ENCODE measurements at regions not wholly inside any gene's neighbourhood (a gene's known extent, or its start where the extent isn't known, plus 50 kb on each side); places are given as distances from the start of the nearest gene placed in this dataset.
"Not testable (repeated sequence)": the region's sequence is repeated elsewhere in the genome, so short reads cannot be mapped to it uniquely, and the experiment has no call there.

DNA sequence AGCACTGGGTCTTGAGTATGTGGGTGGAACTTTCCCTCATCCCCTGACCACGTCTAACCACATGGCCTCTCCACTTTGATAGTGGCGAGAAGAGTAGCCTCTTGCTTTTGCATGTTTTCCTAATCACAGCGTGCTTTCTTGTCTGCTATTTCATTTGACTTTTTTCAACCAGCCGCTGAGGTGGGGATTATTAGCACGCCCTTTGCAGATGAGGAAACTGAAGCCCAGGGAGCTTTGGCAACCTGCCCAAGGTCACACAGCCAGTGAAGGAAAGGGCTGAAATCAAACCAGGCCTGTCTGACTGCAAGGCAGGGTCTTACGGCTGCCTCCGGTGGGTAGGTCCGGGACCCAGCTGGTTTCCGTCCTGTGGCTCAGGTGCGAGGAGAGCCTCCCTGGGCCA, 106.5 kb upstream of the MSX2 start:
- Histone ChIP-seq H3K36me3 (replicated peaks) (no peaks in the 10 kb centered on the region), H3K4me3 (no peak overlapping the region), H3K9me3 (no peaks in the 10 kb centered on the region), H3K27me3 (ENCODE audit: low read depth) (no peaks in the 10 kb centered on the region), H3K4me1 (peaks cover 10% of the 10 kb centered on the region)
- in situ Hi-C loops (cut with MboI; ENCODE audit: low sequenced_read_pairs): no loop called here
- DNase-seq (ENCODE audit: low spot score in 2 of 2): peak; percentile 30 to 75

DNA sequence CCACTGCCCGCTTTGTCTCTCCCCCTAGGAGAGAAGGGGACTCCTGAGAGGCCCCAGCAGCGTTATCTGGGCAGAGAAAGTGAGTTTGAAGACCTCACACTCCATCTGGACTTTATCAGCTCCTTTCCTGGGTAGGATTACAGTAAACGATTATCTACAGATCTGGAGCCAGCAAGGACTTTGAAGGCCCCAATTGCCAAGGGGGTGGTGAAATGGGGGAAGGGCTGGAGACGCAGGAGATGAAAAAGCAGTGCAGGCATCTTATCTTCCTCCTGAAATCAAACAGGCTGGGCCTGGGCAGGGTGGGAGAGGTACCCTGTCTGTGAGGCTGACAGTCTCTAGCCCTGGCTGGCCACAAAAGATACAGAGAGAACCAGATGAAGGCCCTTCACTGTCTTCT, 105.8 kb upstream of the MSX2 start:
- no peak for DNase-seq (ENCODE audit: low spot score in 2 of 2)
- peaks cover 16% of the 10 kb centered on the region for H3K4me1 ChIP-seq
- no peaks in the 10 kb centered on the region for H3K9me3 ChIP-seq
- H3K4me3 ChIP-seq: no peak overlapping the region
- no peaks in the 10 kb centered on the region for H3K27me3 ChIP-seq (ENCODE audit: low read depth)
- H3K36me3 ChIP-seq (replicated peaks): no peaks in the 10 kb centered on the region
- in situ Hi-C loops (cut with MboI; ENCODE audit: low sequenced_read_pairs): no loop called here

DNA sequence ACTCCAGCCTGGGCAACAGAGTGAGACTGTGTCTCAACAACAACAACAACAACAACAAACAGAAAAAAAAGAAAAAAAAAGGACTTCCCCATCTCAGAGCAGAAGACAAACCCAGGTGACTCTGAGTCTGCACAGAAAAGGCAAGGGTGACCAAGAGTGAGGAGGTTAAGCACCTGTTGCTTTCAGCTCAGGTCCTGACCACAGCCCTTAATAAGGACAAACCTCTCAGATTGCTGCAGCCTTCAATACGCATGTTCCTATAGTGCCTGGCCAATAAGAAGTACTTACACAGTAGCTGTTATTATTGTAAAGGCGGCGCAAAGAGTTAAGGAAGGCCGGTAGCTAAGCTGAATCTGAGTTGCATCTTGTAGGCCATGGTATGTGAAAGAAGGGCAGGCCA, 102.3 kb upstream of the MSX2 start:
- no peaks in the 10 kb centered on the region for H3K9me3 ChIP-seq

DNA sequence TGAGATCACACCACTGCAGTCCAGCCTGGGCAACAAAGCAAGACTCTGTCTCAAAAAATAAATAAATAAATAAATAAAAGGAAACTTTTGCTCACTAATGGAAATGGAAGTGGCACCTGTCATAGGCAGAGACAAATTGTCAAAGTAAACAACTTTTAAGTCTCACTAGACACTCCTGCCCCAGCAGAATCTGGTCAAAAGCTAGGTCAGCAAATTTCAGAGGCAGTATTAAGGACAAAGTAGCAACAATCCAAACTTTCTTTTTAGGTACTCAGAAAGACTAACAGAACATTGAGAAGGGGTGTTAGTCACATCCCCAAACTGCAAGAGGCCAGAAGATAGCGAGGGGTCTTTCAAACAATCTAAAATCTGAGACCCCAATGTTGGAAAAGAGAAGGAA, 101.4 kb upstream of the MSX2 start:
- no peaks in the 10 kb centered on the region for H3K27me3 ChIP-seq (ENCODE audit: low read depth)
- no peak for DNase-seq (ENCODE audit: low spot score in 2 of 2)
- H3K4me1 ChIP-seq: peaks cover 48% of the 10 kb centered on the region
- no peaks in the 10 kb centered on the region for H3K9me3 ChIP-seq
- no peaks in the 10 kb centered on the region for H3K36me3 ChIP-seq (replicated peaks)
- H3K4me3 ChIP-seq: no peak overlapping the region
- in situ Hi-C loops (cut with MboI; ENCODE audit: low sequenced_read_pairs): no loop called here

More for the DNA sequence above, 102.3 kb upstream of the MSX2 start:
- in situ Hi-C loops (cut with MboI; ENCODE audit: low sequenced_read_pairs): no loop called here
- H3K4me3 ChIP-seq: no peak overlapping the region
- no peaks in the 10 kb centered on the region for H3K27me3 ChIP-seq (ENCODE audit: low read depth)
- no peaks in the 10 kb centered on the region for H3K36me3 ChIP-seq (replicated peaks)
- peaks cover 49% of the 10 kb centered on the region for H3K4me1 ChIP-seq
- no peak for DNase-seq (ENCODE audit: low spot score in 2 of 2)

DNA sequence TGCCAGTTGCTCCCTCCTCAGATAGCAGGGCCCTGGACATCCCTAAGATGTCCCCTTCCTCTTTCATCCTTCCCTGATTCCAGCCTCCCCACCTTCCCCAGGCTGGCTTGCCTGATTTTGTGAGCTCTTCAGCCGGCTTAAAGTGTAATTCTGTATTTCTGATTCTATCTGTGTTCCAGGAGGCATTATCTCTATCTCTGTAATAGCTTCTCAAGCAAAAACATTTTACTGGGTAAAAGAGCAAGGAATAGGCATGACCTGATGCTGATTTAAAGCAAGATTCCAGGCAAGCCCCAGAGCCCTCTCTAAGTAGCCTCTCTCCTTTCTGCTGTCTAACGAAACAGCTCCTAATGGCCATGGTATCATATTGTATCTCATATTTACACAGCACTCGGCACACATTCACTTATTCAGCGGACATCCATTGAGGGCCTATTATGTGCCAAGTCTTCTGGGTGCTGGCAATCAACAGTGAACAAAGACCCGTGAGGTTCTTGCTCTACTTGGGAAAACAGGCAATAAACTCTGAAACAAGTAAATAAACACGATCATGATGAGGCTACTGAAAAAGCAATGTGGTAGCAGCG, 100.9 kb upstream of the MSX2 start:
- Histone ChIP-seq H3K4me3 (no peak overlapping the region), H3K27me3 (ENCODE audit: low read depth) (no peaks in the 10 kb centered on the region), H3K36me3 (replicated peaks) (no peaks in the 10 kb centered on the region), H3K4me1 (peaks cover 43% of the 10 kb centered on the region), H3K9me3 (no peaks in the 10 kb centered on the region)
- in situ Hi-C loops (cut with MboI; ENCODE audit: low sequenced_read_pairs): no loop called here
- DNase-seq (ENCODE audit: low spot score in 2 of 2): peak; percentile 32 to 46

DNA sequence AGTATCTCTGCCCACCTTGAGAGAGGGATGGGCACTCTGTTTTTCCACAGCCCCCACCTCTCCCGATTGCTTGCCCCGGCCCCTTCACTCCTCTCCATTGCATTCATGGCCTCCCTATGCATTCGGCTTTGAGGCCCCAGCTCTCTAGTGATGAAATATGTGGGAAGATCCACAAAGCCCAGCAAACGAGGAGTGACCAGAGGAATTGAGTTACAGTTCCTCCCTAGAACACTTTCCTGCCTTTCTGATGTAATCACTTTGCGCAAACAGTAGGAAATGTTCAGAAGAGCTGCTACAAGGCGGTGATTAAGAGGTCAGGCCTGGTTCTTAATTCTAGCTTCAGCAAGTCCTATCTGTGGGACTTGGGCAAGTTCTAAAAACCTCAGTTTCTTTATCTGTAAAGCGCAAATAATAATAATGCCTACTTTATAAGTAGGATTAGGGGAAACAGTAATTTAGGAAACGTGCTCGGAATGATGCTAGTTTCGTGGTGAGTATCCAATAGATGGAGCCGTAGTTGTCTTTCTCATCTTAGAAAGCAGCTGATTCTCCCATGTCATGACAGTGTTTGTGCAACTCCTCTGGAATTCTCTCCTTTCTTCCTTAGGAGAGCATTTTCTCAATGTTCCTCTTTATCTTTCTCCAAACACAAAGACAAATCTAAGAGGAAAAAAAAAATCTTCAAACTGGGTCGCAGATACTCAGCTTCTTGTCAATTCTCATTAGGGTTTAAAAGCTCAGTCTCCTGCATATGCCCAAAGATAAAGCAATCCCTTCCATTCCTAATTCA, 99.5 kb upstream of the MSX2 start:
- no peaks in the 10 kb centered on the region for H3K27me3 ChIP-seq (ENCODE audit: low read depth)
- no peak for DNase-seq (ENCODE audit: low spot score in 2 of 2)
- no peaks in the 10 kb centered on the region for H3K9me3 ChIP-seq
- in situ Hi-C loops (cut with MboI; ENCODE audit: low sequenced_read_pairs): no loop called here
- no peaks in the 10 kb centered on the region for H3K36me3 ChIP-seq (replicated peaks)
- H3K4me3 ChIP-seq: no peak overlapping the region
- peaks cover 43% of the 10 kb centered on the region for H3K4me1 ChIP-seq

DNA sequence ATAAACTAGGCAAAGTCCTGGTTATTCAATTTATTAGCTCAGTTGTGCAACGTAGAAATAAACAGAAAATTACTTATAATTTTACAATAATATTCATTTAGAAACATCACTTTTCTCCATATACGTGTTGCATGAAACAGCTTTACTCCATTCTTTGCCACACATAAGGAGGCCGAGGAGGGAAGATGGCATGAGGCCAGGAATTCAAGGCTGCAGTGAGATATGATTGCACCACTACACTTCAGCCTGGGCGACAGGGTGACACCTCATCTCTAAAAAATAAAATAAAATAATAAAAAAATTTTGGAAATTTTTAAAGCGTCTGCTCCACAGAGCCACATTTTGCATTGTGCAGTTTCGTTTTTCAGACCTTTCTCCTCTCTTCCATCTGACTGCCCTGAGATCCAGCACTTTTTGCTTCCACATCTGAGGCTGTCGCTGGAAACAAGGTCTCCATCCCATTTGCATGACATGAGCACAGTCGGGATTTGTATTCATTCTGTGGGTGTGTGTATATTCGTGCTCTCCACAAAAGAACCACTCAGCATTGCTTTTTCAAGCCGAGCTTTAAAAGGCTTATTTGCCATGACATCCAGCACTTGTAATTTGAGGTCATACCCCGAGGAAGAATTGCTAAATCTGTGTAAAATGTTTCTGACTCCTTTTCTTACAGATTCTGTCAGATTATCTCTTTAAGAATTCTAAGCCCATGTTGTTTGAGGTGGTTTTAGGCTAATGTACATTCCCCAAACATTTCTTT, 98.6 kb upstream of the MSX2 start:
- Histone ChIP-seq H3K4me1 (peaks cover 43% of the 10 kb centered on the region), H3K9me3 (no peaks in the 10 kb centered on the region), H3K4me3 (no peak overlapping the region), H3K36me3 (replicated peaks) (no peaks in the 10 kb centered on the region), H3K27me3 (ENCODE audit: low read depth) (no peaks in the 10 kb centered on the region)
- in situ Hi-C loops (cut with MboI; ENCODE audit: low sequenced_read_pairs): no loop called here
- peak; percentile 82 to 98 for DNase-seq (ENCODE audit: low spot score in 2 of 2)

DNA sequence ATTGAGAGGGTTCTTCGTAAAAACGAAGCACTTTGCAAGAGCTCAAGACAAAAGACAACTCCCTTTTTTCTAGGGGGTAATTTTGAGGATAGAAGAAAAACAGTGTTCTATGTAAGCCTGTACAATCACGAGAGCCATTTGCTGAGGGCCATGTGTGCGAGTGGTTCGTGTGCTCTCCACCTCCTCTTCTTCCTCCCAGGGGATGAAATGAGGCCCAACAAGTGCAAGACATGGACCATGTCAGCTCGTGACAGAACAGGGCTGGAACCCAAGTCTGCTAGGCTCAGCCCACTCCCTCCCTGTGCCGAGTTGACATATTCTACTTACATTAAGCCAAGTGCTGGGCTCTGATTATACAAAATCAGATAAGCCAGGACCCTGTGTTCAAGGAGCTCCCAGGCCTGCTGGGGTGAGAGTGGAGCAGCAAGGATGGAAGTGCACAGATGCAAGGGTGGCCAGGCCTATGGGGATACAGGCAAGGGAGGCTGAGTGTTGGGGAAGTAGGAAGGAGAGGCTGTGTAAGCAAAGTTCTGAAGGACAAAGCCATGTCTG, 97.9 kb upstream of the MSX2 start:
- Histone ChIP-seq H3K4me3 (no peak overlapping the region), H3K9me3 (no peaks in the 10 kb centered on the region), H3K27me3 (ENCODE audit: low read depth) (no peaks in the 10 kb centered on the region), H3K4me1 (peaks cover 43% of the 10 kb centered on the region), H3K36me3 (replicated peaks) (no peaks in the 10 kb centered on the region)
- in situ Hi-C loops (cut with MboI; ENCODE audit: low sequenced_read_pairs): no loop called here
- DNase-seq (ENCODE audit: low spot score in 2 of 2): peak in 1 of 2 experiments; percentile 63

DNA sequence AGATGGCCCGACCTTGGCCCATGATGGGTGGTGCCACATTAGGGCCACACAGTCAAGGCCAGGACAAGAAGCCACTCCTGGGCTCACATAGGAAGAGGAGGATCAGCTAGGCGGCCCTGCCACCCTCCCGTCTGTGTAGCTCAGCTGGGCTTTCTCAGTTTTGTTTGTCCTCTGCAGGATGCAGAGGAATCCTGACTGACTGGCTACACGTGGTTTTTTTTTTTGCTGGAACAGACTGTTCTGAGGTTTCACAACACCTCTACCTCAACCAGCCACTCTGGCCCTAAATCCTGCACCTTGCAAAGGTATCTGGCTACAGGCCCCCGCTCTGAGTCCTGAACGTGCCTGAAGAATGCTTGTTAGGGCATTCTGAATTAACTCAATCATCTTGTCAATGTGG, 88.3 kb upstream of the MSX2 start:
- Histone ChIP-seq H3K4me3 (no peak overlapping the region), H3K9me3 (no peaks in the 10 kb centered on the region), H3K4me1 (no peaks in the 10 kb centered on the region), H3K36me3 (replicated peaks) (no peaks in the 10 kb centered on the region), H3K27me3 (ENCODE audit: low read depth) (no peaks in the 10 kb centered on the region)
- DNase-seq (ENCODE audit: low spot score in 2 of 2): no peak
- in situ Hi-C loops (cut with MboI; ENCODE audit: low sequenced_read_pairs): no loop called here

DNA sequence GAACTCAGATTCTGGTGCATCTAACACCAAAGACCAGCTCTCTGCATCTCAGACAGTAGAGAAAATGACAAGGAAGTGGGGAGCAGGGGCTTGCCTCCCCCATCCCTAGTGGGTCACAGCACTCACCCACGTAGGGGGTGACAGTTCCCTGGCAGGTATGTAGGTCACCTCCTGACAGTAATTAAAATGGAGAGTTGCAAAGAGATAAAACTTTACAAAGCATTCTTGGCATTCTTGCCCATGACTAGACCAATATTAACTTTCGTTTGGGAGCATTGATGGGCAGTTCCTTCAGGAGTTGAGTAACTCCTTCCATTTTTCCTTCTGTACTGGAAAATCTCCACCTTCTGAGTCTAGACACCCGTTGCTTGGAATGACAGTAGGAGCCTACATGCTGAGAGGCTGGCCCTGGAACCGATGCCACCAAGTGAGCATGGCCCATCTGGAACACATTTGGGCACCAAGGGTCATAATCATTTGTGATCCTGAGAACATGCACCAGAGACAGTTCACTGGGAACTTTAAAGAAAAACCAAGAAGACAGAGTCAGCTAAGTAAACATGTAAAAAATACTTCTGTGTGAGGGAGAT, 81.5 kb upstream of the MSX2 start:
- no peaks in the 10 kb centered on the region for H3K36me3 ChIP-seq (replicated peaks)
- H3K4me3 ChIP-seq: no peak overlapping the region
- no peaks in the 10 kb centered on the region for H3K9me3 ChIP-seq
- in situ Hi-C loops (cut with MboI; ENCODE audit: low sequenced_read_pairs): no loop called here
- H3K27me3 ChIP-seq (ENCODE audit: low read depth): no peaks in the 10 kb centered on the region
- DNase-seq (ENCODE audit: low spot score in 2 of 2): no peak
- no peaks in the 10 kb centered on the region for H3K4me1 ChIP-seq

DNA sequence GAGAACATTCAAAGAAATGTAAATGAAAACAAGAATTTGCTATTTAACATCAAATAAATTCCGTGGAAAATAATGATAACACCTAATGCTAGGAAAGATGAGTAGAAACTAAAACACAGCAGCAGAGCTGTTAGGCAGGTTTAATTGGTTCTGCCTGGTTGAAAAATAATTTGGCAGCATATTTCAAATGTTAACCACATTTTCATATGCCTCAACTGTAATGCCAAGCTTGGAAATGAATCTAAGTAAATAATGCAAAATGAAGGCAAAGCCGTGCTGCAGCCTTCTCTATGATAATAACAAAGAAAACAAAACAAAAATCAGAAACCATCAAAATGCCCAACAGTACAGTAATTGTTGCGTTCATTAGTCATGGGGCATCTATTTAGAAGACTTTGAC, 79.9 kb upstream of the MSX2 start:
- Histone ChIP-seq H3K27me3 (ENCODE audit: low read depth) (no peaks in the 10 kb centered on the region), H3K4me3 (no peak overlapping the region), H3K4me1 (no peaks in the 10 kb centered on the region), H3K9me3 (no peaks in the 10 kb centered on the region), H3K36me3 (replicated peaks) (no peaks in the 10 kb centered on the region)
- in situ Hi-C loops (cut with MboI; ENCODE audit: low sequenced_read_pairs): no loop called here
- DNase-seq (ENCODE audit: low spot score in 2 of 2): no peak

DNA sequence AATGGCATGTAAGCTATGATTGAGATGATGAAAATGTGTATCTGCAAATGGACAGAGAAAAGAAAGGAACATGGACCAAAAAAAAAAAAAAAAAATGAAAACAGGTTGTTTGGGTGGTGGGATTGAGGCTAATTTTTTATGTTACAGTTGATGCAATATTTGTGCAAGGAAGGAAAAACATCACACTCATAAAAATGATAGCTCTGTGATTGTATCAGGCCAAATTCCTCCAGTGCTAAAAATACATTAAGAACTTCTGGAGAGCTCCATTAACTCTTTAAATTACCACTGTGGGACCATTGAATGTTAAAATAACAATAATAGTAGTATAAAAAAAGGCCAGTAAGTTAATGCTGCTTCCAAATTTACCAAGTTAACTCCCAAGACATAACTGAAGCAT, 79.5 kb upstream of the MSX2 start:
- H3K4me3 ChIP-seq: no peak overlapping the region
- in situ Hi-C loops (cut with MboI; ENCODE audit: low sequenced_read_pairs): no loop called here
- H3K27me3 ChIP-seq (ENCODE audit: low read depth): no peaks in the 10 kb centered on the region
- H3K36me3 ChIP-seq (replicated peaks): no peaks in the 10 kb centered on the region
- H3K4me1 ChIP-seq: no peaks in the 10 kb centered on the region
- DNase-seq (ENCODE audit: low spot score in 2 of 2): no peak
- no peaks in the 10 kb centered on the region for H3K9me3 ChIP-seq

DNA sequence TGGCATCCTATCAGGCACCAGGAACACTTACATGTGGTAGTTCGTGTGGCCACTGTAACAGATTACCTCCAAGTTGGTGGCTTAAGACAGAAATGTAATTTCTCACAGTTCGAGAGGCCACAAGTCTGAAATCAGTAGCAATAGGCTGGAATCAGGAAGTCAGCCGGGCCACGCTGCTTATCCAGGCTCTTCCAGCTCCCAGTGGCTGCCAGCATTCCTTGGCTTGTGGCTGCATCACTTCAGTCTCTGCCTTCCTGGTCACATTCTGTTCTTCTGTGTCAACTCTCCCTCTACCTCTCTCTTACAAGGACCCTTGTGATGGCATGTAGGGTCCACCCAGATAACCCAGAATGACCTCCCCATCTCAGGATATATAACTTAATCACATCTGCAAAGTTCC, 78.7 kb upstream of the MSX2 start:
- Histone ChIP-seq H3K27me3 (ENCODE audit: low read depth) (no peaks in the 10 kb centered on the region), H3K36me3 (replicated peaks) (no peaks in the 10 kb centered on the region), H3K9me3 (no peaks in the 10 kb centered on the region), H3K4me1 (no peaks in the 10 kb centered on the region), H3K4me3 (no peak overlapping the region)
- in situ Hi-C loops (cut with MboI; ENCODE audit: low sequenced_read_pairs): no loop called here
- no peak for DNase-seq (ENCODE audit: low spot score in 2 of 2)

DNA sequence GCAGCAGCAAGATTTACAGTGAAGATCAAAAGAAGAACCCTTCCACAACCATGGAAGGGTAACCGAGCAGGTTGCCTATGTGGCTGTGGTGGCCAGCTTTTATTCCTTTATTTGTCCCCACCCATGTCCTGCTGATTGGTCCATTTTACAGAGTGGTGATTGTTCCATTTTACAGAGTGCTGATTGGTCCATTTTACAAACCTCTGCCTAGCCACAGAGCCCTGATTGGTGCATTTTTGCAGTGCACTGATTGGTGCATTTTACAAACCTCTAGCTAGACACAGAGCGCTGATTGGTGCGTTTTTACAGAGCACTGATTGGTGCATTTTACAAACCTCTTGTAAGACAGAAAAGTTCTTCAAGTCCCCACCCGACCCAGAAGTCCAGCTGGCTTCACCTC, 75.8 kb upstream of the MSX2 start:
- H3K27me3 ChIP-seq (ENCODE audit: low read depth); H3K36me3 ChIP-seq (replicated peaks); H3K4me3 ChIP-seq; H3K9me3 ChIP-seq; H3K4me1 ChIP-seq; in situ Hi-C loops (cut with MboI; ENCODE audit: low sequenced_read_pairs); DNase-seq (ENCODE audit: low spot score in 2 of 2): not testable (repeated sequence)

Measured in HAP-1 (cell line).